HG03378 (cell line): ENCODE measurements at regions not wholly inside any gene's neighbourhood (a gene's known extent, or its start where the extent isn't known, plus 50 kb on each side); places are given as distances from the start of the nearest gene placed in this dataset.

Source experiments
- ATAC-seq: cut with Tn5 transposase; IDR thresholded peaks from one replicate; pipeline ENCODE4 v1.9.1; 2021; ENCODE audit warnings: mild to moderate bottlenecking, moderate library complexity; ENCODE audit not compliant: unreplicated experiment

GRCh38 chr7:156141941-156142340, 329.7 kb upstream of the SHH start:
- ATAC-seq = no peak

GRCh38 chr7:156140896-156141295, 328.6 kb upstream of the SHH start:
- ATAC-seq = no peak

DNA sequence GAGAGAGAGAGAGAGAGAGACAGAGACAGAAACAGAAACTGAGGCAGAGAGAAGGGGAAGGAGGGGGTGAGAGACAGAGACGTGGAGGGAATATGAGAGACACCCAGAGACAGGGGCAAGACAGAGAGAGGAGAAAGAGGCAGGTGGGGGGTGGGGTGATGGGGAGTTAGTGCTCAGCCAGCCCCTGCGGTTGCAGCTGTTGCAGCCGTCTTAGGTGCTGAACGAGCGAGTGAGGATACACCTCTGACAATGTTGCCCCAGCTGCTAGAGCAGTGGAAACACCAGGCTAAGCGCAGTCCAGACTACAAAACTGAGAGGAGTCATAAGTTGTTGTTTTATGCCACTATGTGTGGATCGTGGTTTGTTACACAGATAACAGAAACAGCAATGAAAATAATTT, 328.2 kb upstream of the SHH start:
- ATAC-seq = no peak

DNA sequence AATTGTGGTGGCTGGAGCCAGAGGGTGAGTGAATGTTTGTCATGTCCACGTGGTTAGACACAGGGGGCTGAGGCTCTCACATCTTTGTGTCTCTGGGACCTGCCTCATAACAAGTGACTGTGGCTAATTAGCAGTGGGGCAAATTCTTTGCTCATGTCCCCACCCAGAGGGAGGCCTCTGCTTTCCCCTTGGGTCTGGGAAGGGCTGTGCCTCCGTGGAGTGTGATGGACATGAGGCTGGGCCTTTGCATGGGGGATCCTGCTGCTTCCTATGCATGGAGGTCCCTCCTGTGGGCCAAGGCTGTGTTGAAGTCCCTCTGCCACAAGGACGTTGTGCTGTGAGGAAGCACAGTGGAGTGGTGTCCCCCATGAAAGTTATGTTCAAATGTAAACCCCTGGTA, 327.4 kb upstream of the SHH start:
- no peak for ATAC-seq

GRCh38 chr7:156139112-156139511, 326.8 kb upstream of the SHH start:
- ATAC-seq = no peak

DNA sequence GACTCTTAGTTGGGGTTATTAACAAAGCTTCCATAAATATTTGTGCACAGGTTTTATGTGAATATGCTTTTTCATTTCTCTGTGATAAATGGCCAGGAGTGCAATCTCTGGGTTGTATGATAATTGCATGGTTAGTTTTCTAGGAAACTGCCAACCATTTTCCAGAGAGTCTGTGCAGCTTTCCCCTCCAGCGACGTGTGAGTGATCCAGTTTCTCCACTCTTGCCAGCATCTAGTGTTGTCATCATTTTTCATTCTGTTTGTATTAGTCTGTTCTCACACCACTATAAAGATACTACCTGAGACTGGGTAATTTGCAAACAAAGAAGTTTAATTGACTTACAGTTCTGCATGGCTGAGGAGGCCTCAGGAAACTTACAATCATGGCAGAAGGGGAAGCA, 319.6 kb upstream of the SHH start:
- no peak for ATAC-seq

- no peak for ATAC-seq
Measured at GRCh38 chr7:156129522-156129921, 317.3 kb upstream of the SHH start.

GRCh38 chr7:156128496-156128895, 316.2 kb upstream of the SHH start:
- ATAC-seq = no peak

DNA sequence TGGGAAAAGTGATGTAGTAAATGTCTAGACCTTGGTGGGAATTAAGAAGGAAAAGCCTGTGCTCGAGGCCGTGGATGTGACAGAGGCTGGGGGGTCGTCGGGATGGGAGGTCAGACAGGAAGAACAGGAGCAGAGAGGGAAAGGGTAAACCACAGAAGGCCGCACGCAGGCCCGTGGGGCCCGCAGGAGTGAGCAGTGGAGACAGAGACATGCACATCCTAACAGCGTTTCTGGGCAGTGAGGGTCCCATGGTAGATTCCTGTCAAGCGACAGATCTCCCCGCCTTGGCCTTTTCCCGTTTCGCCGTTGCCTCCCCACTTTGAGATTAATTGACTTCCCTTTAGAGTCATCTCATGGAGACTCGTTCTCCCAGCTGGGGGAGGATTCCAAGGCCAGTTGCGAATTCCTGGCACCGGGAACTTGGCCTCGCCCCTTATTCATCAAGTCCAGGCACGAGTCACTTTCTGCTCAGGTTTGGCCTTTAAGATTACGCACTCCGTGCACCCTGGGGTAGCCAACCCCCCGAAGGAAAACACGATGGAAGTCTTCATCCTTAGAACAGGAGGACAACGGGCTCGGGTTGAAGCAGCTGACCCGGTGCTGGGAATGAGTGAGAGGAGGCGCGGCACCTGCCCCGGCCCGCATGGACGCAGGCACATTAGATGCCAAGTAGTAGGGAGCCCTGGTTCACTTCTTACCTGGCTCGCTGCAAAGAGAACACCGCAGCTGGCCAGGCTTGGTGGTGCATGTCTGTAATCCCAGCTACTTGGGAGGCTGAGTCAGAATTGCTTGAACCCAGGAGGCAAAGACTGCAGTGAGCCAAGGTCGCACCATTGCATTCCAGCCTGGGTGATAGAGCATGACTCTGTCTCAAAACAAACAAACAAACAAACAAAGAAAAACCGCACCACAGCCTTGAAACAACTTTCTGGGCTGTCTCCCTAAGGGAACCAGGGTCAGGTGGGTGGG, 315.2 kb upstream of the SHH start:
- no peak for ATAC-seq

GRCh38 chr7:156125841-156126730, 313.8 kb upstream of the SHH start:
- ATAC-seq = no peak

GRCh38 chr7:156124356-156124755, 312.1 kb upstream of the SHH start:
- no peak for ATAC-seq

GRCh38 chr7:156123362-156123761, 311.1 kb upstream of the SHH start:
- no peak for ATAC-seq

DNA sequence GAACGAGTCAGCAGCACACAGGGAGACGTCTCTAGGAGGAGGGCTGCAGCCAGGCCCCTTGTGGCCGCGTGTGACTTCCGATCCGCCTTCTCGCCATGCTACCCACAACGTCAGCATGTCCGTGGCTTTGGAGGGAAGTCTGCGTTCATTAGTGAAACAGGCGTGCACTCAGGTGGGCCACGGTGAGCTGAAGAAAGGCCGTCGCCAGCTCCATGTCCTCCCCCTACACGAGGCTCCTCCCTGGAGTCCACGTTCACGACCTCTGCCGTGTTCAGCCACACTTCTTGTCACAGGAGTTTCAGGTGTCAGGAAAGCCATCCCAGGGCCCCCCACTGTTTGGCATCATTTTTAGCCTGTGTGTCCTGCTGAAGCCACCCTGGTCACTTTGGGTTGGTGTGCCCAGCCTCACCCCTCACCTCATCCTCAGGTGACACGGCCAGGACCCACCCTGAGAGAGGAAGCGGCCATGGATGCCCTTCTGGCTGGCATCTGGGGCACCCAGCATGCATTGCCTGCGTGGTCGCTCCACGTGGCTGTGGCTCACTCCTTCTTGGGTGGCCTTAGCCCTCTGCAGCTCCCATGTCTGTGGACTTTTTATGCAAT, 310.6 kb upstream of the SHH start:
- no peak for ATAC-seq

DNA sequence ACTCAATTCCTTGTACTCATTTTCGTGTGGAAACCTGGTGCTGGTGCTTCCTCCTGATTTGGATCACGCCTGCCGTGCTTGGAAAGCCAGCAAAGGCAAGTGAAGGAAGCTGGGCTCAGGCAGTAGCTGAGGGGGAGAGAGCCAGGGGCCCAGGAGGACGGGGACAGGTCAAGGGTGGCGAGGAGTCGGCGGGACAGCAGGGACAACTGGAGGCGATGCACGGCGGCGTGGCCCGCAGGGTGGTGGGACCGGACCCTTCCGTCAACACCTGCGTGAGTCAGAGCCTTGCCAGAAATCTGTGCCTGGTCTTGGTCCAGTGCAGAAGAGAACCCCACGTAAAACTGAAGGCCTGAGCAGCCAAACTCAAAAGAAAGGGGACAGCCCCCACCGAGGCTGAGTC, 309.7 kb upstream of the SHH start:
- no peak for ATAC-seq

DNA sequence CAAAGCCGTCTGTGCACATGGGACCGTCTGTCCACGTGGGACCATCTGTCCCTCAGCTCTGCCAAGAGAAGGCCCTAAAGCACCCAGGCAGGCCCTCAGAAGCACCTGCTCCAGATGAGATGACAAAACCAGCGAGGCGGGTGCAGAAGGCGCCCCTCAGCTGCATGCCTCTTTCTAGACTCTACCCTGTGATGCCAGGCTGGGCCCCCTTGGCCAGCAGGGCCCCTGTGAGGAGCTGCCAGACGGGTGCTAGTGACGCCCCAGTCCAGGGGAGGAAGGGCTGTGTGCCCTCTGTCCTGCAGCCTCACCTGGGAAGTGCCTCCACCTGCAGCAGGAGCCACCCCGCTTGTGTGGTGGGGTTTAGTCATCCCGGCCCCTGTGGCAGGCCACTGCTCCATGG, 309.2 kb upstream of the SHH start:
- ATAC-seq = no peak

- no peak for ATAC-seq
Measured at GRCh38 chr7:156120552-156120951, 308.3 kb upstream of the SHH start.

DNA sequence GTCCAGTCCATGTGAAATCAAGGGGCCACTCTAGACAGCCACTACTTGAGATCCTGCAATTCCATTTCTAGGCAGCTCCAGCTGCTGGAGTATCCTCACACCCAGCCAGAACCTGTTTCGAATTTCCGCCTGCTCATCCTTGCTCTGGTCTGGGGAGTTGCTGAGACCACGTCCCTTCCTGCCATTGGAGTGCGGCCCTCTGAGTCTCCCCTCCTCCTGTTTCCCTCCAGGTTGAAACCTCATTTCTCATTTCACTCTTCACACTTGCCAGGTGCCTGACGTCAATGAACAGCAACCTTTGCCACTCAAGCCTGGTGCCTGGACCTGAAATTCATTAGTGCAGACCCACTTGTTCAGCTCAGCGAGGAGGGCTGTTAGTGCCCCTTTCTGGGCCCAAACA, 307.5 kb upstream of the SHH start:
- ATAC-seq = no peak

- no peak for ATAC-seq
Measured at GRCh38 chr7:156118248-156118645, 306.0 kb upstream of the SHH start.

DNA sequence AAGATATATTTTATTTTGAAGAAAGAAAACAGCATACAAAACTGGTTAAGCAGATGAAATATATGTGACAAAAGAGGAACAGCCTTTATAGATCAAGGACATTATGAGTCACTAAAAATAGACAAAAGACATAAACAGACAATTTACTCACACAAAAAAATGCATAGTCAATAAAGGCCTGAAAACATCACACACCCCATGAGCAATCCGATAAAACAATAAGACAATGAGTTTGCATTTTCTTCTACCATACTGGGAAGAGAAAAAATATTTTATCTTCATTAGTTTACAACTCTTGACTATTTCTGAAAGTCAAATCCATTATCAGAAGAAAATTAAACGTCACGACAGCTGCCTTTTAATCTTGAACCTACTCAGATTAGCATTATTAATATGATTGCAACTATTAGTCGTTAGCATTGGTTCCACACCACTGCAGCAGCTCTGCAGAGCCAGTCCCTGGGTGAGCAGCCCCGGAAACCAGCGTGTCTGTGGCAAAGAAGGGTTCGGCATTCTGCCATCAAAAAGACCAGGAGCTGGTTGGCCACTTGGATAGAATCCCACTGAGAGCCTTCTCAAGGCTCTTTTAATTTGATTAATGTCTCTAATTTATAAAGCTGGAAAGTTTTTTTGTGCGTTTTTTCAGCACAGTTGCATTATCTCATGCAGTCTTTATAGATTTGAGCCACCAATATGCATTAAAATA, 305.4 kb upstream of the SHH start:
- ATAC-seq = no peak

DNA sequence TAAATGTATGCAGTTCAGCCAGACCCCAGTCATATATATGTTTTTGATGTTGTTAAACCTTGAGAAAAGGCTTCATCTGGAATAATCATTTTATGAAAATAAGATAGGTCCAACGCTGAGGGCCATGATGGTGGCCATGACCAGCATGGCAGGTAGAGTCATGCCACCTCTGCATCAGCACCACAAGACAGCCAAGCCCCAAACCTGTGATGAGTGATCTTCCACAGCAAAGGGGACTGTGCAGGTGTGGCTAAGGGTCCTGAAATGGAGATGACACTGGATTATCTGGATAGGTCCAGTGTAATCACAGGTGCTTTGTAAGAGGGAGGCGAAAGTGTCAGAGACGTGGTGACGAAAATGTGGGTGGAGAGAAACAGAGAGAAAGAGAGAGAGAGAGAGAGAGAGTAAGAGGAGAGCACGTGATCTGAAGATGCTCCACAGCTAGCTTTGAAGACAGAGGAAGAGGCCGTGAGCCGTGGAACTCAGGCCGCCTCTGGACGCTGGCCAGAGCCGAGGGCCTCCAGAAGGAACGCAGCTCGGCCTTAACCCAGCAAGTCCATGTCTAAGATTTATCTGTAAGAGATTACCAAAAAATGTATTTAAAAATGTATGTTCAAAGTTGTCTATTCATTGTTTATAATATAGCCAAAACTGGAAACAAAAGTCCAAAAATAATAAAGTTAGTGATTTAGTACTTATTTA, 304.4 kb upstream of the SHH start:
- no peak for ATAC-seq
